HG02852 (cell line): ENCODE measurements at regions not wholly inside any gene's neighbourhood (a gene's known extent, or its start where the extent isn't known, plus 50 kb on each side); places are given as distances from the start of the nearest gene placed in this dataset.

ENCODE experiments used
- ATAC-seq: cut with Tn5 transposase; IDR thresholded peaks from one replicate; pipeline ENCODE4 v1.9.1; 2021; ENCODE audit warnings: mild to moderate bottlenecking, moderate library complexity; ENCODE audit not compliant: unreplicated experiment

DNA sequence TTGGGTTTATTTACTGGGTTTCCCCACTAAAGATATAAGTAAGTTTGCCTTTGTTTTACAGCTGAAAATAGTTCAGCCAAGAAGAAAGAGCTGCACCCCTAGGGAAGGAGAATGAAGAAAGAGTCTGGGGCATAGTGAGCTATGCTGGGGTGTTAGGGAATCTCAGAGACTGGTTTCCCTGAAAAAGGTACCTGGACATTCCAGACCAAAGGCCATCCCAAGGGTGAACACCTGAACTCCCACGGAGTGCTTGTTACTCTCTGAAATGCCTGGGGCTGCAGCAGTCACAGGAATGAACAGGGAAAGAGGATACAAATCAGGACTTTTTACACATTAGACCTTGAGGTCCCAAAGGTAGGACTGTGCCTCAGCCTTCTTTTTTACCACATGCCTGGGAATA is 337.6 kb upstream of the SLC10A2 start:
- no peak for ATAC-seq

- ATAC-seq, result no peak
These were observed 337.0 kb upstream of the SLC10A2 start for GRCh38 chr13:103403148-103403740.

GRCh38 chr13:103395139-103395538 is 328.9 kb upstream of the SLC10A2 start:
- ATAC-seq, result no peak

DNA sequence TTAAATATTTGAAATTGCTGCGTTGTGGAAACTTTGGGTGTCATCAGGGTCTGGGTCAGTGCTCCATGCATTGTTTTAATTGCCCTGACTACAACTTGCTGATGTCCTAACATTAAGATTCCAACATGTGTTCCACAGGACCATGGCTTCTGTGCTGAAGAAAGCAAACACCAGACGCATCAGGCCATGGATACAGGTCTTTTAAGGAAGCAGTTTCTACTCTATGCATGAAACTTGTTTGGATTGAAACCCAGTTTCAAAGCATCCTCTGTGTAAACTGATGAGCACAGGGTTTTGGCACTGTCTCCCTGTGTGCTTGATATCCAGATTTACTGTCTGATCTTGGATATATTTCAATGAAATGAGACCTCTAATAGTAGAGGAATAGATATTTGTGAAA is 328.4 kb upstream of the SLC10A2 start:
- no peak for ATAC-seq

- ATAC-seq, result no peak
These were observed 325.7 kb upstream of the SLC10A2 start for GRCh38 chr13:103391936-103392335.

- no peak for ATAC-seq
These were observed 322.6 kb upstream of the SLC10A2 start for GRCh38 chr13:103388839-103389238.

- no peak for ATAC-seq
These were observed 320.1 kb upstream of the SLC10A2 start for GRCh38 chr13:103386341-103386740.

DNA sequence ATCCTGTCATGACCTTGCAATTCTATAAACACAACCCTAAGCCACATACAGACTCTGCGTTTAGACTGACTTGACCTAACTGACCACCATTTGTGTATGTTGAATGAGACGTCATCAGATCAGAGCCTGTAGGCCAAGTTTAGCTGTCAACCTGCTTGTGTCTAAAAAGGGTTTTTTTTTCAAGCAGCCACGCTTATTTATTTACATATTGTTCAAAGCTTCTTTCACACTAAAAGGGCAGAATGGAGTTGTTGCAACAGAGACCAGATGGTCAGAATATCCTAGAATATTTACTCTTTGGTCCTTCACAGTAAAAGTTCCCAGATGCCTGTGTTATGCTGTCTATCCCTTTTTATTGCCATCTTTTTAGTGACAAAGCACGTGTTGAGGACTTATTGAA is 307.7 kb upstream of the SLC10A2 start:
- no peak for ATAC-seq

- no peak for ATAC-seq
These were observed 305.1 kb upstream of the SLC10A2 start for GRCh38 chr13:103371271-103371670.

- no peak for ATAC-seq
These were observed 304.6 kb upstream of the SLC10A2 start for GRCh38 chr13:103370790-103371189.

- no peak for ATAC-seq
These were observed 292.2 kb upstream of the SLC10A2 start for GRCh38 chr13:103358255-103358932.

GRCh38 chr13:103356226-103356864 is 290.1 kb upstream of the SLC10A2 start:
- ATAC-seq, result no peak

GRCh38 chr13:103354171-103354570 is 288.0 kb upstream of the SLC10A2 start:
- ATAC-seq, result no peak

GRCh38 chr13:103351035-103351828 is 285.0 kb upstream of the SLC10A2 start:
- ATAC-seq, result no peak

GRCh38 chr13:103350147-103350546 is 283.9 kb upstream of the SLC10A2 start:
- no peak for ATAC-seq

DNA sequence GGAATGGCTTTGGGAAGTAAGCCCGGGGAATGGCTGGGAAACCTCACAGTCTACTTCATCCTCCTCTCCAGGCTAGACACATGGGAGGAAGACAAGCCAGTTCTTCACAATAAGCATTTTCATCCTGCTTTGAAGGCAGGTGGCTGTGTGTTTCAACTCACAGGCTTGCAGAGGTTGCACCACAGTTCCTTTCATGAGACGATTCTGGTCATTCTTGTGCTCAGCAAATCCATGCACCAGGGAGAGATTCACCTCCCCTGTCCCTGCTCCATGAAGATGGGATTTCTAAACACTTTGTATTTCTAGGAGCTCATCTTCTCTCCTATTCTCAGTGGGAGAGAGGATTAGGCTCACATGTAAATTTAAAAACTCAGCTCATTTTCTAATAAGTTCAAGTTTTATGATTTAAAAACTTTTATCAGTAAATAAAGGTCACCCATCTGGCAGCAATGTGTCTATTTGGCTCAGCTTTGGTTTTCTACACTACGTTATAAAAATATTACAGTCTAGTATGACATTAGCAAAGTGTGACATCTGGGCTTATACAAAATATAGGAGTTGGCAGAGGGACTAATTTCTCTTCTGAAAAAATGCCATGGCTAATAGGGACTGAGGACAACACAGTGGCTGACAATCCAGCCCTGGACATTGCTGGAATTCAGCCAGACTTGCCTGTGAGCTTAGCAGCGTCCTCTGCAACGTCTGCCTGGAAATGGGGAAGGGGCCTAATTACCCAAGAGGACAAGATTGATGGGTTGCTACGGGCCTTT is 283.2 kb upstream of the SLC10A2 start:
- ATAC-seq, result no peak

GRCh38 chr13:103335241-103335640 is 269.0 kb upstream of the SLC10A2 start:
- ATAC-seq, result no peak

- ATAC-seq, result no peak
These were observed 265.7 kb upstream of the SLC10A2 start for GRCh38 chr13:103331924-103332323.

DNA sequence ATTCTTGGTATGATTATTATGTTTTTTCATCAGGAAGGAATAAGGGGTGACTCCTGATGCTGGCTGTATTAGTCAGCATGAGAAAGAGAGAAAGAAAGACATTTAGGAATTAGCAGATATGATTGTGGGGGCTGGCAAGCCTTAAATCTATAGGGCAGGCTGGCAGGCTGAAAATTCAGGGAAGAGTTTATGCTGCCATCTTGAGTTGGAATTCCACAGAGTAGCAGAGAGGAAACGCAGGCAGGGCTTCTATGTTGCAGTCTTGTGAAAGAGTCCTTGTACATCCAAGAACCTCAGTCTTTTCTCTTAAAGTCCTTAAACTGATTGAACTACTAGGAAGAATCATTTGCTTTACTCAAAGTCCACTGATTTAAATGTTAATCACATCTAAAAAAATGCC is 262.7 kb upstream of the SLC10A2 start:
- no peak for ATAC-seq

- ATAC-seq, result no peak
These were observed 260.1 kb upstream of the SLC10A2 start for GRCh38 chr13:103326326-103326725.

GRCh38 chr13:103325672-103326071 is 259.5 kb upstream of the SLC10A2 start:
- no peak for ATAC-seq
